SH-SY5Y (cell line): ENCODE measurements at regions not wholly inside any gene's neighbourhood (a gene's known extent, or its start where the extent isn't known, plus 50 kb on each side); places are given as distances from the start of the nearest gene placed in this dataset.

Experiments
- GATA2 ChIP-seq: IDR thresholded peaks from 2 replicates; pipeline ENCODE4 v1.6.1; 2011; ENCODE audit warnings: mild to moderate bottlenecking, low read depth, low read length
- GATA3 ChIP-seq: IDR thresholded peaks from 2 replicates; pipeline ENCODE4 v1.6.1; 2011; ENCODE audit warnings: low read depth, mild to moderate bottlenecking, low read length, moderate library complexity

DNA sequence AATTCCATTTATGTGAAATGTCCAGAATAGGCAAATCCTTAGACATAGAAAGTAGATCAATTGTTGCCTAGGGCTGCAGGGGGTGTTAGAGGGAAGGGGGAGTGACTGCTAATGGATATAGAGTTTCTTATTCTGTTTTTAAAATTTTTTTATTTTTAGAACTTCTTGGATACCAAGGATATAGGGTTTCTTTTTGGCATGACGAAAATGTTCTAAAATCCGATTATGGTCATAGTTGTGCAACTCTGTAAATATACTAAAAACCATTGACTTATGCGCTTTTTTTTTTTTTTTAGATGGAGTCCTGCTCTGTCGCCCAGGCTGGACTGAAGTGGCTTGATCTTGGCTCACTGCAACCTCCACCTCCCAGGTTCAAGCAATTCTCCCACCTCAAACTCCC lies 125.2 kb upstream of the USP9X start:
- no peak for TF ChIP-seq GATA3
- no peak for TF ChIP-seq GATA2

DNA sequence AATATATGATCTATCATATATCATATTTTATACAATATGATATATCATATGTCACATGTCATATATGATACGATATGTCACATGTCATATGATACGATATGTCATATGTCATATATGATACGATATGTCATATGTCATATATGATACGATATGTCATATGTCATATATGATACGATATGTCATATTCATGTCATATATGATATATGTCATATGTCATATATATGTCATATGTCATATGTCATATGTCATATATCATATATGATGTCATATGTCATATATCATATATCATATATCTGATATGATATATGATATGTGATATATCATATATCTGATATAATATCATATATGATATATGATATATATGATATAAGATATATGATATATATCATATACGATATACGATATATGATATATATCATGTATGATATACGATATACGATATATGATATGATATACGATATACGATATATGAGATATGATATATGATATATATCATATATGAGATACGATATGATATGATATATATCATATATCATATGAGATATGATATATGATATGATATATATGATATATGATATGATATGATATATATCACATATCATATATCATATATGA lies 122.3 kb upstream of the USP9X start:
- TF ChIP-seq GATA2 (no peak), GATA3 (no peak)

DNA sequence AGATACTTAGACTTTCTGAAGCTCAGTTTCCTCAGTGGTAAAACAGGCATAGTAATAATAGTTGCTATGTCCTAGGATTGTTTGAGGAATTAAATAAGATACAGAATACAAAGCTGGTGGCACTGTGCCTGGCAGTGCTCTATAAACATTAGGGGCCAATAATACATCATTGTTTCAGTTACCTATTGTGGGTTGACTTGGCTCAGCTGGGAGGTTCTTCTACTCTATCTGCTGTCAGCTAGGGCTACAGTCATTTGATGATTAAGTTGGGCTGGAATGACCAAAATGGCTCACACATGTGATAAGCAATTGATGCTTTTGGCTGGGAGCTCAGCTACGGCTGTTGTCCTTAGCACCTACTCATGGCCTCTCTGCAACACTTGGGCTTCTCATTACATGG lies 121.2 kb upstream of the USP9X start:
- no peak for TF ChIP-seq GATA2
- TF ChIP-seq GATA3: no peak

DNA sequence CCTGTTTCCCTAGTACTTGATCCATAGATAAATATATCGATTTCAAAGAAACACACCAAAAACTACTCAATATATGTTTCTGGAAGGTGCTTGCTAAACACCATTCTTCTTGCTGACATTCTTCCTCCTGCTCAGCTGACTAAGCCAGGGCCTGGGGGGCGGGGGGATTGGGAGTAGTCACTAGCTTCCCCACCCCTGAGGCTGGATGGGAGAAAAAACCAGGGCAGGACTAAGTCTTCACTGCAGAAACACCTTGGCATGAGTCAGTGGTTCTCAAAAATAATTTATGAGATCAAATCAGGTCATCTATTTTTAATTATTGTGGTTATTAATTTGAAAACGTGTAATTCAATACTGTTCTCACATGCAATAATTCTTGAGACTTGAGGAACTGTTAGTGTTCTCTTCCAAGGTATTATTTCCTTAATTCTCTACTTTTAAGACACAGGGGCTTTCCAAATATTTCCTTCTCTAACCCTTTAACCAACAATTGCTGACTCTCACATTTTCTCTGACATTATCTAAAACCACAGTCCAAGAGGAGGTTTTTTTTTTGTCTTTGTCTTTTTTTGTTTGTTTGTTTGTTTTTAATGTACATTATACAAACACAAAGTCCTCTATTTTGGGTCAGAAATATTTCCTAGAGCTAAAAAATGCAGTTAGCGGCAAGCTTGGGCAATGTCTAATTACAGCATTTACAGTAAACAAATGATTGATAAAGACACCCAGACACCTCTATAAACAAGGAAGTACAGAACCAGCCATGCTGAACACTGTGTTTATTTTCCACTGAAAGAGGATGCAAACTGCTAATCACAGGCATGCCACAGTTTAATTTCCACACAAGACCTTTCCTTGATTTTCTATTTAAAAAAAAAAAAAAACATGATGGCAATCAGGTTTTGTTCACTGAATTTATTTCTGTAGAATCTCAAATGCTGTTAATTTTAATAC lies 120.3 kb upstream of the USP9X start:
- no peak for TF ChIP-seq GATA3
- no peak for TF ChIP-seq GATA2

DNA sequence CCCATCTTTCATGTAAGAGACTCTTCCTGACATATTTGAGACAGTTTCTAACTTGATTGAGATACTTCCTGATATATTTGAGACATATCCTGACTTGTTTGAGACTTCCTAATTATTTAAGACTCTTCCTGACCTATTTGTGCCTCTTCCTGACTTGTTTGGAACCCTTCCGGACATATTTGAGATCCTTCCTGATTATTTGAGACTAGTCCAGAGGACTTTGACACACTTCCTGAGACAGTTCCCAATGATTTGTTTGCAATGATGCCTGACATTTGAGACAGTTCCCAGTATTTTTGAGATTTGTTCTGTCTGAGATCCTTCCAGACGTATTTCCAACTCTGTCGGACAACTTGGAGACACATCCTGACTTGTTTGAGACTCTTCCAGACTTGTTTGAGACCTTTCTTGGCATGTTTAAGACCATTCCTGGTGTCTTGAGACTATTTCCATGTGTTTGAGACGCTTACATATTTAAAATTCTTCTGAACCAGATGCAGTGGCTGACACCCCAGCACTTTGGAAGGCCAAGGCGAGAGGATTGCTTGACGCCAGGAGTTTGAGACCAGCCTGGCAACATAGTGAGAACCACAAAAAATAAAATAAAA lies 118.9 kb upstream of the USP9X start:
- TF ChIP-seq GATA3 (no peak), GATA2 (no peak)

DNA sequence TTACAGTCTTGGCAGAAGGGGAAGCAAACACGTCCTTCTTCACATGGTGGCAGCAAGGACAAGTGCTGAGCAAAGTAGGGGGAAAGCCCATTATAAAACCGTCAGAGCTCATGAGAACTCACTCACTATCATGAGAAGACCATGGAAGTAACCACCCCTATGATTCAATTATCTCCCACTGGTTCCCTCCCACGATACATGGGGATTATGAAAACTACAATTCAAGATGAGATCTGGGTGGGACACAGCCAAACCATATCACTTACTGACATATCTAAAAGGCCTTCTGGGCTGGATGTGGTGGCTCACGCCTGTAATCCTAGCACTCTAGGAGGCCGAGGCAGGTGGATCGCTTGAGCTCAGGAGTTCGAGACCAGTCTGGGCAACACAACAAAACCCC lies 117.1 kb upstream of the USP9X start:
- TF ChIP-seq GATA3: no peak
- no peak for TF ChIP-seq GATA2

DNA sequence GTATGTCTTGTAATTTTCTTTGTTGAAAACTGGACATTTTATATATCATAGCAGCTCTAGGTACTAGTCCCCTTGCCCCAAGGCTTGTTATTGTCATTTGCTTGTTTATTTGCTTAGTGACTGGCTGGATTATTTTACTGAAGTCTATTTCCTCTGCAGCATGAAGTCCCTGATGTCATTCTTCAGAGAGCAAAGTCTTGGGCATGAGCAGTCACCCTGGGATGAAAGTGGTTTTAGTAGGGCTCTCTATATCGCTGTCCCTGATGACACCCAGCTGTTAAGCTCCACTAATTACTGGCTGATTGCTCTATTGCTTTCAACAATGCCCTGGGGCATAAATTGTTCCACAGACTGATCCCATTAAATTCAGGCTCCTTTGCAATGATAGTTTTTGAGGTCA lies 113.5 kb upstream of the USP9X start:
- TF ChIP-seq GATA2: no peak
- TF ChIP-seq GATA3: no peak

DNA sequence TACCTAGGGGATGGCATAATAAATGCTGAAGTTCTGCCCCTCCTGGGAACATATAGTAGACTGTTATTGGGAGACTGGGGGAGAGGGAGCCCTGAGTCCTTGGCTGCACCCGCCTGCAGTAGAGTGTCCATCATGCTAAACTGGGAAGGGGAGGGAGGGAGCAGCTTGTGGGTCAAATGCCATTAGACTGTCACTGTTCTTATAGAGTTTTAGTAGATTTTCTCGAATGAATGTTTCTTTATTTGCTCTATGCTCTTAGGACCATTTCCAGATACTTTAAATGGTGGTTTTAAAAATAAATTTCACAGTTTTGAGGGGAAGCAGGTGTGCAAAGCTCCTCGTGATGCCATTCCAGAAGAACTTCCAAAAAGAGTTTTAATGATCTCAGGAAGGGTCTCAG lies 111.6 kb upstream of the USP9X start:
- TF ChIP-seq GATA2 (no peak), GATA3 (no peak)

DNA sequence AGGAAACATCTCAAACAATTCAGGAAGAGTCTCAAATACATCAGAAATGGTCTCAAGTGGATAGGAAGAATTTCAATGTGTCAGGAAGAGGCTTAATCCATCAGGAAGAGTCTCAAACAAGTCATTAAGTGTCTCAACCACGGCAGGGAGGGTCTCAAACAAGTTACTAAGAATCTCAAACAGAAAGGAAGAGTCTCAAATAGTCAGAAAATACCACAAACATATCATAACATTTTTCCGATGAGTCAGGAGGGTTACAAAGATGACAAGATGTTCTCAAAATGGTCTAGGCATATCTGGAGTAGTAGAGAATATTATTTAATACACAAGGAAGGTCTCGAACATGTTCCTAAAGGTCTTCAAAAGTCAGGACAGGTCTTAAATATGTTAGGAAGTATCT lies 109.3 kb upstream of the USP9X start:
- no peak for TF ChIP-seq GATA3
- TF ChIP-seq GATA2: no peak

DNA sequence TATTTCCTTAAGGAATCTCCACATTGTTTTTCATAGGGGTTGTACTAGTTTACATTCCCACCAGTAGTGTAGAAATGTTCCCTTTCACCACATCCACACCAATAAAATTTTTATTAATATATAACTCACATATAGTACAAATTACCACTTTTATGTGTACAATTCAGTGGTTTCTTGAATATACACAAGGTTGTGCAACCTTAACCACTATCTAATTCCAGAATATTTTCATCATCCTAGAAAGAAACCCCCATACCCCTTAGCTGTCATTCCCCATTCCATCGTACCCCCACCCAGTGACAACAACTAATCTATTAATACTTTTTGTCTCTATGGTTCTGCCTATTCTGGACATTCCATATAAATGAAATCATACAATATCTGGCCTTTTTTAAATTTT lies 108.3 kb upstream of the USP9X start:
- TF ChIP-seq GATA2 (no peak), GATA3 (no peak)

DNA sequence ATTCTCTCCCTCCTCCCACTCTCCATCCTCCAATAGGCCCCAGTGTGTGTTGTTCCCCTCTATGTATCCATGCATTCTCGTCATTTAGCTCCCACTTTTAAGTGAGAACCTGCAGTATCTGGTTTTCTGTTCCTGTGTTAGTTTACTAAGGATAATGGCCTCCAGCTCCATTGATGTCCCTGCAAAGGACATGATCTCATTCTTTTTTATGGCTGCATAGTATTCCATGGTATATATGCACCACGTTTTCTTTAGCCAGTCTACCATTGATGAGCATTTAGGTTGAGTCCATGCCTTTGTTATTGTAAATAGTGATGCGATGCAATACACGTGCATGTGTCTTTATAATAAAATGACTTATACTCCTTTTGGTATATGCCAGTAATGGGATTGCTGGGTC lies 100.3 kb upstream of the USP9X start:
- TF ChIP-seq GATA3 (no peak), GATA2 (no peak)

DNA sequence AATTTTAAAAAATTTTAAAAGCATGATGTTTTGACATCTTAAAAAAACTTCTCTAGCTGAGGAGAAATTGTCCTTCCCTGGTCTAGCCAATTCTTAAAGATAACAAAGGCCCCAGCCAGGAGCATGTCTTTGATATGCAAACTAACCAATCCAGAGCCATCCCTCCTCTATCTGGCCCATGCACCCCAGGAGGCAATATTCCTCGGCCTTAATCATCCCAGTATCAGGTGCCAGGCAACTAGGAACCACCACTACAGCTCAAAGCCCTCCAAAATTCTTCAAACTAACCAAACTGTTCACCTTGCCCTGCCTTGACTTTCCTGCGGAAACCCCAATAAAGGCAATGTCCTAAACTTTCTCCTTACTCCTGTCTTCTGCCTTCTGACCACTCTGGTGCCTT lies 97.8 kb upstream of the USP9X start:
- TF ChIP-seq GATA2 (no peak), GATA3 (no peak)

DNA sequence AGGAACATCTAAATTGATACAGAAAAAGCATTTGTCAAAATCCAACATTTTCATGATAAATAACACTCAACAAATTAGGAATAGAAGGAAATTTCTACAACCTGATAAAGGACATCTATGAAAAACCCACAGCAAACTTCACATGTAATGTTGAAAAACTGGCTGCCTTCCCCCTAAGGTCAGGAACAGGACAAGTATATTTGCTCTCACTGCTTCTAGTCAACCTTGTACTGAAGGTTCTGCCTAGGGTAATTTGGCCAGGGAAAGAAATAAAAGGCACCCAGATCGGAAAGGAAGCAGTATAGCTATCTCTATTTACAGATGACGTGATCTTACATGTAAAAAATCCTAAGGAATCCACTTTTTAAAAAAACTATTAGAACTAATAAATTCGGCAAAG lies 97.1 kb upstream of the USP9X start:
- TF ChIP-seq GATA3 (no peak), GATA2 (no peak)

DNA sequence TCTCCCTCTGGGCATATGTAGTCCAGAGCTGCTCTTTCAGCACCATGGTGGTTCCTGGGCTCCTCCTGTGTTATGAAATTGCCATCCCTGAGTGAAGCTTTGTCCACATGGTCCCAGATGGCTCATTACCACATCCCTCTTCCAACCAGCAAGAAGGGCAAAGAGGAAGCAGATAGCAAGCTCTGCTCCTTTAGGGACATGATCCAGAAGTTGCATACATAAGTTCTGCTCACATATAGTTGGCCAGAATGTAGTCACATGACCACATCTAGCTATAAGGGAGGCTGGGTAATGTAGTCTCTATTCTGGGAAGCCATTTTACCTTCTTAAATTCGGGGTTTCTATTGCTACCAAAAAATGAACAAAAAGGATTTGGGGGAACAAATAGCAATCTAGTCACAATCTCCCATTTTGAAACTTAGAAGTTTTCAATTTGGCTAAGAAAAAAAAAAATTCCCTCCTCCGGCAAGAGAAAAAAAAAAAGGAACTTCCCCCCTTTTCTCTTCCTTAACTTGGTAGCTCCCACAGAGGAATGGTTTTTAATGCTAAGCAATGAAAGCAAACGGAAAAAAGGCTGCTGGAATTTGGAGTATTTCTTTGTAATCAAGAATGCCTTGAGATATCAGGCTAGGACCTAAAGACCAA lies 88.2 kb upstream of the USP9X start:
- TF ChIP-seq GATA2 (no peak), GATA3 (no peak)
